Panc1 (cell line): ENCODE measurements at regions not wholly inside any gene's neighbourhood (a gene's known extent, or its start where the extent isn't known, plus 50 kb on each side); places are given as distances from the start of the nearest gene placed in this dataset.

Source experiments
- ATAC-seq: fragments of 200-7000 bp; cut with Tn5 transposase; 2 replicates; pipeline ENCODE4 v1.9.1; 2020; ENCODE audit warnings: mild to moderate bottlenecking, moderate library complexity
- BruUV-seq: library from RNA; stranded (reverse); fragments of 400-500 nt; replicated peaks from 2 replicates; lab custom pipeline; 2021; lab: Mats Ljungman, UMichigan
- CTCF ChIA-PET: fragments of 300-600 bp; sonication (Branson Sonifier 250); formaldehyde crosslinking; loops from one replicate; lab custom pipeline; 2022; ENCODE audit warnings: antibody characterized with exemption; lab: Charles Lee
- POLR2A ChIA-PET: fragments of 300-600 bp; sonication (Branson Sonifier 250); formaldehyde crosslinking; loops from one replicate; lab custom pipeline; 2022; ENCODE audit warnings: antibody characterized with exemption; lab: Charles Lee
- DNase-seq: peaks from one replicate; pipeline ENCODE4 v3.0.0-alpha.2; 2010; ENCODE audit warnings: low read depth, low spot score
- H3K27ac ChIP-seq: 2 replicates; pipeline ENCODE4 v1.5.1; 2011; ENCODE audit warnings: mild to moderate bottlenecking, low read length, inconsistent platforms
- H3K27me3 ChIP-seq: fragments of 200-500 bp; sonication (Bioruptor generic); 2 replicates; pipeline ENCODE4 v1.6.0; 2014; ENCODE audit warnings: low read length, inconsistent platforms; ENCODE audit not compliant: control insufficient read depth, insufficient read depth
- H3K36me3 ChIP-seq: fragments of 200-500 bp; sonication (Bioruptor generic); 2 replicates; pipeline ENCODE4 v1.5.1; 2014; ENCODE audit warnings: inconsistent platforms, mild to moderate bottlenecking, low read length, moderate library complexity; ENCODE audit not compliant: control insufficient read depth, insufficient read depth
- H3K4me1 ChIP-seq: 2 replicates; pipeline ENCODE4 v1.5.1; 2011; ENCODE audit warnings: inconsistent platforms, mild to moderate bottlenecking, low read length, moderate library complexity; ENCODE audit not compliant: control insufficient read depth, insufficient read depth
- H3K4me3 ChIP-seq, 2 experiments: 2 replicates each; pipeline ENCODE4 v1.5.1; 2011 to 2012; ENCODE audit warnings: low read depth in 2 of 2, low read length in 2 of 2, mild to moderate bottlenecking in 2 of 2, inconsistent platforms in 1 of 2, moderate library complexity in 1 of 2
- H3K9me3 ChIP-seq: fragments of 200-500 bp; sonication (Bioruptor generic); 2 replicates; pipeline ENCODE4 v1.5.1; 2014; ENCODE audit warnings: low read depth, mild to moderate bottlenecking, inconsistent platforms, low read length, moderate library complexity; ENCODE audit not compliant: control insufficient read depth, insufficient read depth
- POLR2AphosphoS5 ChIP-seq: IDR thresholded peaks from 2 replicates; pipeline ENCODE4 v1.6.1; 2012; ENCODE audit warnings: mild to moderate bottlenecking, low read depth, low read length, moderate library complexity
- SIN3A ChIP-seq: IDR thresholded peaks from 2 replicates; pipeline ENCODE4 v1.6.1; 2012; ENCODE audit warnings: low read depth, mild to moderate bottlenecking, low read length, moderate library complexity, borderline replicate concordance; ENCODE audit not compliant: insufficient read depth
- TCF7L2 ChIP-seq: IDR thresholded peaks from 2 replicates; pipeline ENCODE4 v1.6.1; 2011; ENCODE audit warnings: mild to moderate bottlenecking, low read depth, low read length, inconsistent platforms
- in situ Hi-C: cut with HindIII; loops from 2 replicates; pipeline ENCODE4 v1.10.0; 2016; ENCODE audit warnings: low sequenced_read_pairs, low pct_unique_long_range_greater_than_20kb
- intact Hi-C: fragments of 100-400 bp; cut with micrococcal nuclease; formaldehyde crosslinking; loops from one replicate; pipeline ENCODE4 v1.10.0; 2022; ENCODE audit not compliant: unreplicated experiment
- TF ChIP-seq, protein P1 (sequence below): fragments of 450-650 bp; IDR thresholded peaks from 2 replicates; pipeline ENCODE4 v1.5.1; 2017; ENCODE audit warnings: mild to moderate bottlenecking
- TF ChIP-seq, protein P2 (sequence below), 2 experiments: IDR thresholded peaks; 2 replicates each; pipeline ENCODE4 v1.6.1; 2011 to 2012; ENCODE audit warnings: low read depth in 2 of 2, control low read depth in 1 of 2, low read length in 1 of 2, mild to moderate bottlenecking in 1 of 2, moderate library complexity in 1 of 2; ENCODE audit not compliant: insufficient read depth in 1 of 2

- Histone ChIP-seq H3K36me3 (no peaks in the 10 kb centered on the region), H3K27ac (no peak overlapping the region), H3K9me3 (no peaks in the 10 kb centered on the region), H3K4me1 (no peaks in the 10 kb centered on the region), H3K4me3 (no peak overlapping the region), H3K27me3 (no peaks in the 10 kb centered on the region)
- TF ChIP-seq, protein P1, sequence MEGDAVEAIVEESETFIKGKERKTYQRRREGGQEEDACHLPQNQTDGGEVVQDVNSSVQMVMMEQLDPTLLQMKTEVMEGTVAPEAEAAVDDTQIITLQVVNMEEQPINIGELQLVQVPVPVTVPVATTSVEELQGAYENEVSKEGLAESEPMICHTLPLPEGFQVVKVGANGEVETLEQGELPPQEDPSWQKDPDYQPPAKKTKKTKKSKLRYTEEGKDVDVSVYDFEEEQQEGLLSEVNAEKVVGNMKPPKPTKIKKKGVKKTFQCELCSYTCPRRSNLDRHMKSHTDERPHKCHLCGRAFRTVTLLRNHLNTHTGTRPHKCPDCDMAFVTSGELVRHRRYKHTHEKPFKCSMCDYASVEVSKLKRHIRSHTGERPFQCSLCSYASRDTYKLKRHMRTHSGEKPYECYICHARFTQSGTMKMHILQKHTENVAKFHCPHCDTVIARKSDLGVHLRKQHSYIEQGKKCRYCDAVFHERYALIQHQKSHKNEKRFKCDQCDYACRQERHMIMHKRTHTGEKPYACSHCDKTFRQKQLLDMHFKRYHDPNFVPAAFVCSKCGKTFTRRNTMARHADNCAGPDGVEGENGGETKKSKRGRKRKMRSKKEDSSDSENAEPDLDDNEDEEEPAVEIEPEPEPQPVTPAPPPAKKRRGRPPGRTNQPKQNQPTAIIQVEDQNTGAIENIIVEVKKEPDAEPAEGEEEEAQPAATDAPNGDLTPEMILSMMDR: no peak
- TF ChIP-seq POLR2AphosphoS5 (no peak), SIN3A (no peak), TCF7L2 (no peak)
- TF ChIP-seq, protein P2, sequence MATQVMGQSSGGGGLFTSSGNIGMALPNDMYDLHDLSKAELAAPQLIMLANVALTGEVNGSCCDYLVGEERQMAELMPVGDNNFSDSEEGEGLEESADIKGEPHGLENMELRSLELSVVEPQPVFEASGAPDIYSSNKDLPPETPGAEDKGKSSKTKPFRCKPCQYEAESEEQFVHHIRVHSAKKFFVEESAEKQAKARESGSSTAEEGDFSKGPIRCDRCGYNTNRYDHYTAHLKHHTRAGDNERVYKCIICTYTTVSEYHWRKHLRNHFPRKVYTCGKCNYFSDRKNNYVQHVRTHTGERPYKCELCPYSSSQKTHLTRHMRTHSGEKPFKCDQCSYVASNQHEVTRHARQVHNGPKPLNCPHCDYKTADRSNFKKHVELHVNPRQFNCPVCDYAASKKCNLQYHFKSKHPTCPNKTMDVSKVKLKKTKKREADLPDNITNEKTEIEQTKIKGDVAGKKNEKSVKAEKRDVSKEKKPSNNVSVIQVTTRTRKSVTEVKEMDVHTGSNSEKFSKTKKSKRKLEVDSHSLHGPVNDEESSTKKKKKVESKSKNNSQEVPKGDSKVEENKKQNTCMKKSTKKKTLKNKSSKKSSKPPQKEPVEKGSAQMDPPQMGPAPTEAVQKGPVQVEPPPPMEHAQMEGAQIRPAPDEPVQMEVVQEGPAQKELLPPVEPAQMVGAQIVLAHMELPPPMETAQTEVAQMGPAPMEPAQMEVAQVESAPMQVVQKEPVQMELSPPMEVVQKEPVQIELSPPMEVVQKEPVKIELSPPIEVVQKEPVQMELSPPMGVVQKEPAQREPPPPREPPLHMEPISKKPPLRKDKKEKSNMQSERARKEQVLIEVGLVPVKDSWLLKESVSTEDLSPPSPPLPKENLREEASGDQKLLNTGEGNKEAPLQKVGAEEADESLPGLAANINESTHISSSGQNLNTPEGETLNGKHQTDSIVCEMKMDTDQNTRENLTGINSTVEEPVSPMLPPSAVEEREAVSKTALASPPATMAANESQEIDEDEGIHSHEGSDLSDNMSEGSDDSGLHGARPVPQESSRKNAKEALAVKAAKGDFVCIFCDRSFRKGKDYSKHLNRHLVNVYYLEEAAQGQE (IDR thresholded peaks at IDR 0.05; ENCODE audit: insufficient read depth in 1 of 2, low read depth in 2 of 2, low read length in 1 of 2): no peak
- intact Hi-C loops (no loop called here), in situ Hi-C loops (no loop called here)
- DNase-seq: no peak
- BruUV-seq: no TSS peak
- ChIA-PET CTCF (no interaction called here), POLR2A (no interaction called here)
- ATAC-seq: no peak
These were observed 130.6 kb downstream of the RBM46 start for GRCh38 chr4:154911608-154912098.

DNA sequence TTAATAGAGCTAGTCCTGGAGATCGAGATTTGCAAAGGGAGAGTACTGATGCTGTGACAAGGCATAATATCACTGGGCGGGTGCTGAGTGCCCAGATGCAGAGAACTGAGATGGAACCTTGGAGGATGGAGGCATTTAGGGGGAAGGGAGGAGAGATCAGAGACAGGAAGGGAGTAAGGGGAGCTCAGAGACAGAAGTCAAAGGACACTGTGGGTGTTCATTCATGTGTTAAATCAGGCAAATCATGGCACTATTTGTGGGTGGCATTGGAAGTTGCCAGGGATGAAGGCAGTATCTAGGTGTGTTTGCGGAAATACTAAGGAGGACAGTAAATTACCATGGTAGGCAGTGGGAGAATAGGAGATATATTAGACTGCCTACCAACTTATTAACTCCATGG is 135.0 kb downstream of the RBM46 start:
- BruUV-seq: no TSS peak
- ChIA-PET CTCF (no interaction called here), POLR2A (no interaction called here)
- in situ Hi-C loops (no loop called here), intact Hi-C loops (no loop called here)
- no peak overlapping the region for H3K27ac ChIP-seq
- ATAC-seq (no peak), DNase-seq (no peak)
- no peak overlapping the region for H3K4me3 ChIP-seq
- TF ChIP-seq POLR2AphosphoS5: no peak
- TF ChIP-seq, protein P1: no peak
- TF ChIP-seq SIN3A: no peak
- TF ChIP-seq TCF7L2: no peak
- TF ChIP-seq, protein P2 (IDR thresholded peaks at IDR 0.05; ENCODE audit: insufficient read depth in 1 of 2, low read depth in 2 of 2, low read length in 1 of 2): no peak
- H3K27me3 ChIP-seq: no peaks in the 10 kb centered on the region
- H3K4me1 ChIP-seq: no peaks in the 10 kb centered on the region
- H3K36me3 ChIP-seq: no peaks in the 10 kb centered on the region
- no peaks in the 10 kb centered on the region for H3K9me3 ChIP-seq
